ENCODE measurements at regions not wholly inside any gene's neighbourhood (a gene's known extent, or its start where the extent isn't known, plus 50 kb on each side); places are given as distances from the start of the nearest gene placed in this dataset.

- Histone ChIP-seq H3K4me1 (ENCODE audit: insufficient read depth, low read length) (no peaks in the 10 kb centered on the region; the same call in 1 of the 2 replicates), H2AK5ac (ENCODE audit: insufficient read length, low read length) (no peak overlapping the region), H3K4ac (ENCODE audit: low read depth, low read length) (no peak overlapping the region), H2AFZ (ENCODE audit: low read length) (no peak overlapping the region), H3K79me1 (ENCODE audit: insufficient read depth, low read depth, low read length, poor library complexity, severe bottlenecking) (no peaks in the 10 kb centered on the region), H3K27ac (ENCODE audit: insufficient read length, low read depth, low read length) (no peak overlapping the region), H3K9me3 (ENCODE audit: control insufficient read depth, low read depth, low read length) (no peaks in the 10 kb centered on the region), H3K14ac (ENCODE audit: insufficient read depth, low read length) (no peak overlapping the region), H4K20me1 (ENCODE audit: control insufficient read depth, insufficient read depth, insufficient read length) (no peaks in the 10 kb centered on the region), H3K23me2 (ENCODE audit: insufficient read length, low read depth, low read length, poor library complexity, severe bottlenecking) (no peaks in the 10 kb centered on the region), H4K8ac (replicated peaks; ENCODE audit: insufficient read length, low read depth, low read length) (no peak overlapping the region), H2BK15ac (ENCODE audit: low read depth, low read length) (no peak overlapping the region), H4K5ac (ENCODE audit: insufficient read length, low read depth, low read length) (no peak overlapping the region), H3K79me2 (ENCODE audit: insufficient read depth, low read length) (no peaks in the 10 kb centered on the region), H3K56ac (ENCODE audit: insufficient read length, low read depth, low read length) (no peak overlapping the region), H2BK20ac (ENCODE audit: low read depth, low read length, poor library complexity, severe bottlenecking) (no peak overlapping the region), H2BK5ac (ENCODE audit: insufficient read length, low read length) (no peak overlapping the region), H3K9ac (ENCODE audit: extremely low read depth, insufficient read length, low read length) (no peak overlapping the region), H3K23ac (ENCODE audit: insufficient read length, low read depth, low read length) (no peak overlapping the region), H2BK120ac (ENCODE audit: low read depth, low read length, poor library complexity, severe bottlenecking) (no peak overlapping the region), H4K91ac (ENCODE audit: insufficient read length, low read depth, low read length) (no peak overlapping the region), H3K18ac (ENCODE audit: insufficient read length, low read depth, low read length) (no peak overlapping the region), H3T11ph (ENCODE audit: low read length) (no peak overlapping the region), H3K27me3 (ENCODE audit: insufficient read depth, low read length) (no peaks in the 10 kb centered on the region), H2BK12ac (ENCODE audit: insufficient read length, low read depth, low read length) (no peak overlapping the region), H3K4me2 (ENCODE audit: insufficient read depth, insufficient read length, low read length) (no peak overlapping the region)
- WGBS (ENCODE audit: extremely low coverage, insufficient read length, low lambda C conversion rate): no CpG with 5 or more reads among the region's 11 CpGs
- DNase-seq: no peak
- H3K27me3 Mint-ChIP-seq (ENCODE audit: low read depth): no peaks in the 10 kb centered on the region
- H3K36me3 Mint-ChIP-seq (ENCODE audit: insufficient read depth in 1 of 3, low read depth in 3 of 3): no peaks in the 10 kb centered on the region
- no peak overlapping the region for H3K4me3 Mint-ChIP-seq
- no peak overlapping the region for H3K27ac Mint-ChIP-seq
- H3K9me3 Mint-ChIP-seq: no peaks in the 10 kb centered on the region
- peaks cover 9 to 24% of the 10 kb centered on the region in 2 experiments for H3K4me1 Mint-ChIP-seq
- TF ChIP-seq CTCF (conservative IDR thresholded peaks at IDR 0.05): no peak
These were observed 393.1 kb upstream of the ZFP42 start for GRCh38 chr4:187602339-187603092.
